ENCODE measurements at regions not wholly inside any gene's neighbourhood (a gene's known extent, or its start where the extent isn't known, plus 50 kb on each side); places are given as distances from the start of the nearest gene placed in this dataset.
"Not testable (repeated sequence)": the region's sequence is repeated elsewhere in the genome, so short reads cannot be mapped to it uniquely, and the experiment has no call there.

DNA sequence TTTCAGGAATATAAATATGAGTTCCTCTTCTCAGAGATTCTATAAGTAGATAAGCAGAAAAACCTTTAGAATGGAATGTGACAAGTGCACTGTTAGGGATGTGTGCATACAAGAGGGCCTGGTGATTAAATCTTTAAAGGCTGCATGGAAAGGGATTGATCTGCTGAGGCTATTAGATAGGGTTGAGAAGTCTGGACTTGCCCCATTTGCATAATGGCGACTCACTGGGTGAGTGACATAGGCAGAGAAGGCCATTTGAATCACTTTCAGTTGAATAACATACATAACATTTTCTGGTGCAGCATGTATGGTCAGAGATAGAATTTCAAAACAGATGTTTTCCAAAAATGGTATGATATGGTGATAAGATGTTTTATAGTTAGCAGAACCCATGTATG lies 156.9 kb downstream of the ZNF621 start:
- no peak for DNase-seq (ENCODE audit: extremely low read depth, low read depth)
- H3K4me3 ChIP-seq (replicated peaks; ENCODE audit: low read depth, low read length), result no peak overlapping the region
- TF ChIP-seq, protein P1, sequence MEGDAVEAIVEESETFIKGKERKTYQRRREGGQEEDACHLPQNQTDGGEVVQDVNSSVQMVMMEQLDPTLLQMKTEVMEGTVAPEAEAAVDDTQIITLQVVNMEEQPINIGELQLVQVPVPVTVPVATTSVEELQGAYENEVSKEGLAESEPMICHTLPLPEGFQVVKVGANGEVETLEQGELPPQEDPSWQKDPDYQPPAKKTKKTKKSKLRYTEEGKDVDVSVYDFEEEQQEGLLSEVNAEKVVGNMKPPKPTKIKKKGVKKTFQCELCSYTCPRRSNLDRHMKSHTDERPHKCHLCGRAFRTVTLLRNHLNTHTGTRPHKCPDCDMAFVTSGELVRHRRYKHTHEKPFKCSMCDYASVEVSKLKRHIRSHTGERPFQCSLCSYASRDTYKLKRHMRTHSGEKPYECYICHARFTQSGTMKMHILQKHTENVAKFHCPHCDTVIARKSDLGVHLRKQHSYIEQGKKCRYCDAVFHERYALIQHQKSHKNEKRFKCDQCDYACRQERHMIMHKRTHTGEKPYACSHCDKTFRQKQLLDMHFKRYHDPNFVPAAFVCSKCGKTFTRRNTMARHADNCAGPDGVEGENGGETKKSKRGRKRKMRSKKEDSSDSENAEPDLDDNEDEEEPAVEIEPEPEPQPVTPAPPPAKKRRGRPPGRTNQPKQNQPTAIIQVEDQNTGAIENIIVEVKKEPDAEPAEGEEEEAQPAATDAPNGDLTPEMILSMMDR (IDR thresholded peaks at IDR 0.05; ENCODE audit: low read depth, low read length, missing control alignments), result no peak

DNA sequence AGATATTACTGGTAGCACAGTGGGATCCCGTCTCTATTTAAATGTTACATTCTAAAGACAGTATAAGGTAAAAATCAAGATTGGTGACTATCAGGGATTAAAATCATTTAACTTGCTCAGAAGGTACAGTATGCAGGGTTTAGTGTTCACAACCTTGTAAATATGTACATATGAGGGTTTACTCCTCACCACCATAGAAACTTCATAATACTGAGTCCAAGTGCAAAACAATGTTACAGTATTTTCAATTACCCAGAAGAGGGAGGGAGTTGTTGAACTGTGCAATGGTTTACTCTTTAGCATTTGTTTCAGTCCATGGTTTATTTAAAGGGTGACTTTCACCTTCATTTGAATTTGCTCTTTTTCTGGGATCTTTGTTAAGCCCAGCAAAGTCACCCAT lies 165.1 kb downstream of the ZNF621 start:
- TF ChIP-seq, protein P1 (IDR thresholded peaks at IDR 0.05; ENCODE audit: low read depth, low read length, missing control alignments), result no peak
- no peak for DNase-seq (ENCODE audit: extremely low read depth, low read depth)
- no peak overlapping the region for H3K4me3 ChIP-seq (replicated peaks; ENCODE audit: low read depth, low read length)

DNA sequence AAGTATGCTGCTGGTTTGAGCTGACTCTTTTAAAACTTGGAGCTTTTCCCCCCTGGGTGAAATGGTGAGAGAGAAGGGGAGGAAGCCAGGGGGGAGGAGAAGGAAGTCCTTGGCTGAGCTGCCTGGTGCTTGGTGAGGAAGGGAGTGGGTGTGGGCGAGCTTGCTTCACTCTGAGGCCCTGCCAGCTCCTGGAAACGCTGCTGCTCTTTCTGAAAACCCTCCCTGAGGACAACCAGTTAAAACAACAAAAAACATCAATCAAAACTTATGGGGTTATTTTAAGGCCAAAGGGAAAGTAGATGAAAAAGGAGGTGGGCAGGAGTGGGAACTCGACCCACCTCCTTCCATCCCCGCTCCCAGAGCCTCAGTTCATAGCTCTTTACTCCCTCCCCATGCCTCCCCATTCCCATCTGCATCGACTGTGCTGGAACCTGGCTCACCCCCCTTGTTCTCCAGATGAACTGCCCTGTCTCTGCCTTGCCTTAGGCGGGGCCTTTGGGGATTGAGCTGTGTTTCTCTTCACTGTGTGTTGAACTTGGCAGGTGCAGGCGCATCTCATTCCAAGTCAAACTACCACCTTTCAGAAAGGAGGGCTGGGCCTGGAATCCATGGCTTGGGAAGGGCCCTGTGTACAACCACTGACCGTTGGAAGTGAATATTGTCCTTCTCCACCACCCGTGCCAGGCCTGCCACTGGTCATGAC lies 166.1 kb downstream of the ZNF621 start:
- TF ChIP-seq, protein P1 (IDR thresholded peaks at IDR 0.05; ENCODE audit: low read depth, low read length, missing control alignments), result no peak
- DNase-seq (ENCODE audit: extremely low read depth, low read depth), result no peak
- H3K4me3 ChIP-seq (replicated peaks; ENCODE audit: low read depth, low read length), result no peak overlapping the region

DNA sequence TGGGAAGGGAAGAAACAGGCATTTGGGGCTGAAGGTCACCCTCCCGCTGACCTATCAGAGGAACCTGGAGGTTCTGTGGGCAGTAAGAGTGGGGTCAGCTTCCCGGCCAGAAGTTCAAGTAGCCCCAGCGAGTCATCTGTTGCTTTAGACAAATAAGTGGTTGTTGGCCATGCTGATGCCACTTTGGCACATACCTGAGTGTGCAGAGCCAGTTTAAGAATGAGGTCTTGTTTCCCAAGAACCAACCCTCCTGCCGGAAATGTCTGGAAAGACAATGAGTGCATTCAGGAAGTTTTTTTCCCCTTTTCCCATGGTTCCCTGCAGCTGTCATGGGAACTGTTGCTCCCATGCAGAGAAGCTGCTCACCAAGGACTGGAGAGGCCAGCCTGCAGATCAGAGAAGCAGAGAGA lies 166.7 kb downstream of the ZNF621 start:
- H3K4me3 ChIP-seq (replicated peaks; ENCODE audit: low read depth, low read length), result no peak overlapping the region
- TF ChIP-seq, protein P1 (IDR thresholded peaks at IDR 0.05; ENCODE audit: low read depth, low read length, missing control alignments), result no peak
- DNase-seq (ENCODE audit: extremely low read depth, low read depth), result no peak

DNA sequence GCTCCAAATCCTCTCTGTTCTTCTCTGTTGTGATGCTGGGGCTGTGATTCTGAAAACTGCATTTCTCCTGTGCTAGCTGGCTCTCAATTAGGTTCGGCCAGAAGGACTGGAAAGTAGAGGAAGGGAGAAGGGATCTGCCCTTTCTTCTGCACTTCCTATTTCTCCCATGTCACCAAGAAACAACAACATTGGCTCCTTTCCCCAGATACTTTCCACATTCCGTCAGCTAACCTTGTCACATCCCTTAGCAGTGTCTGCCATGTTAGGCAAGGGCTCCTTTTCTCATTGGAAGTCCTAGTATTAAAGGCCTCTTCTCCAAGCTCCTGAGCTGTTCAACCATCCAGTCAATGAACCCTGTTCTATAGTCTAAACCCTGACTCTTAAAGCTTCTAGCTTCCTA lies 171.1 kb downstream of the ZNF621 start:
- DNase-seq (ENCODE audit: extremely low read depth, low read depth), result no peak
- H3K4me3 ChIP-seq (replicated peaks; ENCODE audit: low read depth, low read length), result no peak overlapping the region
- TF ChIP-seq, protein P1 (IDR thresholded peaks at IDR 0.05; ENCODE audit: low read depth, low read length, missing control alignments), result no peak

DNA sequence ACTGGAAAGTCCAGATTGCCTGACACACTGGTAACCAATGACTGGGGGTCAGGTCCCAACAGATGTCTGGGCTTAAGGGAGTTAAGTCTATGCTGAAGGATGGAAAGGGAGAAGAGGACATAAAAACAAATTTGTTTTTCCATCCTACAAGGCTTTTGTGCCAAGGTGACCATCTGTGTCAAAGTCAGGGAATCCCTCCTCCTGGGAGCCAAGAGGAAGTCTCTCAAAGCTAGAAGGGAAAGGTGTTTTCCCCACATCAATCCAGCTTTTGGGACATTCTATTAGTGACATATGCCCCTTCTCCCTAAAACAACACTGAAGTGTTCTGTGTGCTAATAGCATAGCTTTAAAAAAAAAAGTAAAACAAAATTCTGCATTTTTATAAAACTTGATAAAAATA lies 173.9 kb downstream of the ZNF621 start:
- not testable (repeated sequence) for DNase-seq (ENCODE audit: extremely low read depth, low read depth); H3K4me3 ChIP-seq (replicated peaks; ENCODE audit: low read depth, low read length)

DNA sequence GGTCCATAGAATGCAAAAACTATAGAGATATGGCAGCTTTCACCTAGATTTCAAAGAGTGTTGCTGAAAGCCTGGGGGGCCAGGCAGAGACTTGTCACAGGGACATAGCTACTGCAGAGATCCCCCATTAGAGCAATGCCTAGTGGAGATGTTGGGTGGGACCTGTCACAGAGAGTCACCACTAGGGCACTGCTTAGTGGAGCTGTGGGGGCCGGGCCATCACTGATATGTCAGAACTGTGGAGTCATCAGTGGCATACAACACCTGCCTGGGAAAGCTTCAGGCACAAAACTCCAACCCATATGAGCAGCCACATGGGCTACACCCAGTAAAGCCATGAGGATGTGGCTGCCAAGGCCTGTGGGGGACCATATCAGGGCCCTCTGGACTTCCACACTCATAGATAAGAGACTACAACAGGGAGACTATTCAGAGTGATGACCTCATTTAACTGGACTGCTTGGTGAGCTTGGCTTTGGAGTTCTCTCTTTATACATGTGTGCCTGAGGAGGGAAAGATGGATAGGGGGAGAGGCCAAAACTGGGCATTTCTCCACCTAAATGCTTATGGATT lies 176.3 kb downstream of the ZNF621 start:
- H3K4me3 ChIP-seq (replicated peaks; ENCODE audit: low read depth, low read length), result no peak overlapping the region
- DNase-seq (ENCODE audit: extremely low read depth, low read depth), result no peak
- TF ChIP-seq, protein P1 (IDR thresholded peaks at IDR 0.05; ENCODE audit: low read depth, low read length, missing control alignments), result no peak

All from HFF-Myc (cell line).